ENCODE measurements at regions not wholly inside any gene's neighbourhood (a gene's known extent, or its start where the extent isn't known, plus 50 kb on each side); places are given as distances from the start of the nearest gene placed in this dataset.
"Not testable (repeated sequence)": the region's sequence is repeated elsewhere in the genome, so short reads cannot be mapped to it uniquely, and the experiment has no call there.

- intact Hi-C loops (cut with micrococcal nuclease) = no loop called here
These were observed 1707.8 kb downstream of the GRIK2 start for GRCh38 chr6:103101267-103101666.

GRCh38 chr6:103092414-103092813, 1698.9 kb downstream of the GRIK2 start:
- intact Hi-C loops (cut with micrococcal nuclease) = not testable (repeated sequence)

- intact Hi-C loops (cut with micrococcal nuclease) = no loop called here
These were observed 1692.3 kb downstream of the GRIK2 start for GRCh38 chr6:103085801-103086200.

- intact Hi-C loops (cut with micrococcal nuclease) = no loop called here
These were observed 1688.5 kb downstream of the GRIK2 start for GRCh38 chr6:103081876-103082630.

- intact Hi-C loops (cut with micrococcal nuclease) = no loop called here
These were observed 1687.6 kb downstream of the GRIK2 start for GRCh38 chr6:103081126-103081525.

- intact Hi-C loops (cut with micrococcal nuclease) = no loop called here
These were observed 1687.0 kb downstream of the GRIK2 start for GRCh38 chr6:103080497-103080896.

GRCh38 chr6:103079867-103080266, 1686.4 kb downstream of the GRIK2 start:
- intact Hi-C loops (cut with micrococcal nuclease) = no loop called here

GRCh38 chr6:103062136-103062535, 1668.6 kb downstream of the GRIK2 start:
- intact Hi-C loops (cut with micrococcal nuclease) = no loop called here

GRCh38 chr6:103047567-103047966, 1654.1 kb downstream of the GRIK2 start:
- intact Hi-C loops (cut with micrococcal nuclease) = no loop called here

GRCh38 chr6:103042336-103042735, 1648.8 kb downstream of the GRIK2 start:
- intact Hi-C loops (cut with micrococcal nuclease) = no loop called here

GRCh38 chr6:103036846-103037245, 1643.3 kb downstream of the GRIK2 start:
- intact Hi-C loops (cut with micrococcal nuclease) = no loop called here

GRCh38 chr6:103027271-103027931, 1633.9 kb downstream of the GRIK2 start:
- intact Hi-C loops (cut with micrococcal nuclease) = no loop called here

- intact Hi-C loops (cut with micrococcal nuclease) = no loop called here
These were observed 1624.9 kb downstream of the GRIK2 start for GRCh38 chr6:103018426-103018825.

GRCh38 chr6:103017878-103018277, 1624.4 kb downstream of the GRIK2 start:
- intact Hi-C loops (cut with micrococcal nuclease) = no loop called here

GRCh38 chr6:103011605-103012004, 1618.1 kb downstream of the GRIK2 start:
- intact Hi-C loops (cut with micrococcal nuclease) = no loop called here

- intact Hi-C loops (cut with micrococcal nuclease) = no loop called here
These were observed 1608.8 kb downstream of the GRIK2 start for GRCh38 chr6:103002282-103002681.

GRCh38 chr6:103001724-103002123, 1608.2 kb downstream of the GRIK2 start:
- intact Hi-C loops (cut with micrococcal nuclease) = no loop called here

- intact Hi-C loops (cut with micrococcal nuclease) = no loop called here
These were observed 1607.2 kb downstream of the GRIK2 start for GRCh38 chr6:103000688-103001087.

GRCh38 chr6:102995491-102995890, 1602.0 kb downstream of the GRIK2 start:
- intact Hi-C loops (cut with micrococcal nuclease) = no loop called here

GRCh38 chr6:102994866-102995265, 1601.4 kb downstream of the GRIK2 start:
- intact Hi-C loops (cut with micrococcal nuclease) = no loop called here

- intact Hi-C loops (cut with micrococcal nuclease) = no loop called here
These were observed 1592.6 kb downstream of the GRIK2 start for GRCh38 chr6:102986086-102986485.

GRCh38 chr6:102984357-102984756, 1590.8 kb downstream of the GRIK2 start:
- intact Hi-C loops (cut with micrococcal nuclease) = no loop called here

- intact Hi-C loops (cut with micrococcal nuclease) = no loop called here
These were observed 1588.0 kb downstream of the GRIK2 start for GRCh38 chr6:102981490-102982015.
